NT2/D1 (cell line): ENCODE measurements at regions not wholly inside any gene's neighbourhood (a gene's known extent, or its start where the extent isn't known, plus 50 kb on each side); places are given as distances from the start of the nearest gene placed in this dataset.
"Not testable (repeated sequence)": the region's sequence is repeated elsewhere in the genome, so short reads cannot be mapped to it uniquely, and the experiment has no call there.

Experiments
- DNase-seq: peaks from one replicate; pipeline ENCODE4 v3.0.0-alpha.2; 2011; ENCODE audit warnings: low read depth, low spot score
- H3K27me3 ChIP-seq: 2 replicates; pipeline ENCODE4 v1.6.0; 2011; ENCODE audit warnings: mild to moderate bottlenecking; ENCODE audit not compliant: insufficient read length, insufficient read depth
- H3K36me3 ChIP-seq: 2 replicates; pipeline ENCODE4 v1.6.1; 2011; ENCODE audit warnings: mild to moderate bottlenecking, low read length, mixed read lengths; ENCODE audit not compliant: insufficient read depth, insufficient read length
- H3K4me1 ChIP-seq: 2 replicates; pipeline ENCODE4 v1.5.1; 2011; ENCODE audit not compliant: insufficient read depth, insufficient read length
- H3K4me3 ChIP-seq: 2 replicates; pipeline ENCODE4 v1.5.1; 2011; ENCODE audit warnings: low read depth; ENCODE audit not compliant: insufficient read length
- H3K9ac ChIP-seq: 2 replicates; pipeline ENCODE4 v1.6.0; 2011; ENCODE audit warnings: low read depth; ENCODE audit not compliant: insufficient read length
- H3K9me3 ChIP-seq: 2 replicates; pipeline ENCODE4 v1.5.1; 2011; ENCODE audit warnings: mild to moderate bottlenecking, low read length; ENCODE audit not compliant: insufficient read depth
- SUZ12 ChIP-seq: IDR thresholded peaks from 2 replicates; pipeline ENCODE4 v1.6.1; 2011; ENCODE audit not compliant: insufficient read length, insufficient read depth; ENCODE audit errors: extremely low read depth
- YY1 ChIP-seq: IDR thresholded peaks from 2 replicates; pipeline ENCODE4 v1.6.1; 2011; ENCODE audit not compliant: insufficient read length, insufficient read depth
- ZNF274 ChIP-seq: IDR thresholded peaks from 2 replicates; pipeline ENCODE4 v1.6.1; 2011; ENCODE audit warnings: mild to moderate bottlenecking, low read depth, low read length

DNA sequence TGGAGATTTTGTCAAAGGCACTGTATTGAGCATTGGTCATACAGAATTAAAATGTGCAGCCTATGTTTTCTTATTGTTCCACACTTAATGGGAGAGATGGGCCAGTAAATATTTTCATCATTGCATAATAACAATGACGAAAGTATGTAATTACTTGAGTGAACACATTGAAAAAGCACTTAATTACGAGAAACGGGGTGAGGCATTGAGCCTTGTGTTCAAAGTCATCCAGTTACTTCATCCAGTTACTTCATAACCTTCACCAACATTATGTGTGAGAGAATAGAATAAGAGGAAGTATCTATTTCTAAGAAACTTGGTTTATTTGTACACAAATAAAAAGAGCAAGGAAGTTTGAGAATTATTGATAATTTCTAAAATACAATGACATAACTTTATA is 1427.0 kb downstream of the ADGRL3 start:
- Histone ChIP-seq H3K4me3 (no peak overlapping the region), H3K9ac (no peak overlapping the region), H3K4me1 (no peaks in the 10 kb centered on the region), H3K9me3 (0 out of 2 replicates have a peak, but pooled peaks cover 10% of the 10 kb centered on the region), H3K27me3 (no peaks in the 10 kb centered on the region), H3K36me3 (no peaks in the 10 kb centered on the region)
- no peak for DNase-seq
- no peak for TF ChIP-seq SUZ12
- TF ChIP-seq YY1, result no peak
- TF ChIP-seq ZNF274, result no peak

DNA sequence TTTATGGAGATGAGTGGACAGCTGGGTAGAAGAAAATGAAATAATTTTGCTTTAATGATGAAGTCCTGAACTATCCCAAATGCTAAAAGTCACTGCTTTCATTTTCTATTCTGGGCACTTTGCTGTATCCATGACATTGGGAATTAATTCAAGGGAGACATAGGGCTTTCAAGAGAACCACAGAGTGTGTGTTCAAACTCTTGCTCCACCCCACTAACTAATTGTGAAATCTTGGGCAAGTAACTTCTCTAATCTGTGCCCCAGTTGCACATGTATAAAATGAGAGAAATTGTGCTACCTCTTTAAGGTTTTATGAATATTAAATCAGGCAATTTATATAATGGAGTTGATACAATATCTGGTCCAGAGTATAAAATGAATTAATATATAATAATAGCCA is 1422.0 kb downstream of the ADGRL3 start:
- no peak overlapping the region for H3K9ac ChIP-seq
- no peak for TF ChIP-seq SUZ12
- TF ChIP-seq ZNF274, result no peak
- TF ChIP-seq YY1, result no peak
- no peak for DNase-seq
- H3K9me3 ChIP-seq, result no peaks in the 10 kb centered on the region
- no peaks in the 10 kb centered on the region for H3K36me3 ChIP-seq
- H3K27me3 ChIP-seq, result no peaks in the 10 kb centered on the region
- no peak overlapping the region for H3K4me3 ChIP-seq
- no peaks in the 10 kb centered on the region for H3K4me1 ChIP-seq

DNA sequence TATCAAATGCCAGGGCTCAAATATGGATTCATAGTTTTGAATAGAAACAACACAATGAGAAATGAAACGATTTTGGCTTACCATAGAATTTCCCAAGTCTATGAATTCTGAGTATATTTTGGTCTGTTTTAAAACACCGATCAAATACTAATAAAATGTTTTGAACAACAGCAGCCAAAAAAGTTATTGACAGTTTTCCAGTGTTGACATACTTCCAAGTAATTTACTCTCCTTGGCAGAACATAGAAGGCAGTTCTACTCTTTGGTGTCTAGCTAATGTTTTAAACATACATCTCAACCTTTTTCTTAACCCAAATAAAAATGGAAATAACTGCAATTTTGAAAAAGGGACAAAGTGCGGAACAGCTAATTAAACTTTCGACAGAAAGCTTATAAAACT is 1419.8 kb downstream of the ADGRL3 start:
- H3K36me3 ChIP-seq, result no peaks in the 10 kb centered on the region
- H3K9me3 ChIP-seq, result no peaks in the 10 kb centered on the region

GRCh38 chr4:62618042-62618441 is 1417.9 kb downstream of the ADGRL3 start:
- H3K9ac ChIP-seq, result no peak overlapping the region
- H3K27me3 ChIP-seq, result no peaks in the 10 kb centered on the region
- no peak overlapping the region for H3K4me3 ChIP-seq
- no peak for DNase-seq
- no peaks in the 10 kb centered on the region for H3K9me3 ChIP-seq
- no peak for TF ChIP-seq SUZ12
- TF ChIP-seq YY1, result no peak
- no peak for TF ChIP-seq ZNF274
- H3K36me3 ChIP-seq, result no peaks in the 10 kb centered on the region
- no peaks in the 10 kb centered on the region for H3K4me1 ChIP-seq

More for the DNA sequence above, 1419.8 kb downstream of the ADGRL3 start:
- no peak overlapping the region for H3K4me3 ChIP-seq
- TF ChIP-seq YY1 (no peak), SUZ12 (no peak), ZNF274 (no peak)
- no peak for DNase-seq
- no peak overlapping the region for H3K9ac ChIP-seq
- H3K4me1 ChIP-seq, result no peaks in the 10 kb centered on the region
- no peaks in the 10 kb centered on the region for H3K27me3 ChIP-seq

DNA sequence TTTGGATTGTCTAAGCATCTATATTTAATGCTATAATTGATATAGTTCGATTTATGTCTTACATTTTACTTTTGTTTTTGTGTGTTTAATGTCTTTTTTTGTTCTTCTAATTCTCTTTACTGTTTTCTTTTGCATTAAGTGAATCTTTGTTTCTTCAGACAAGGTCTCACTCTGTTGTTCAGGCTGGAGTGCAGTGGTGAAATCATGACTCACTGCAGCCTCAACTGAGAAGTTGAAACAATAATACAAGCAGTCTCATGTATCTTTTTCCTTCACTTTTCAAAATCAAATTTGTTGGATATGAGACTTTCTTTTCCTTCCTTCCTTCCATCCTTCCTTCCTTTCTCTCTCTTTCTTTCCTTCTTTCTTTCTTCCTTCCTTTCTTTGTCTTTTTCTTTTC is 1401.6 kb downstream of the ADGRL3 start:
- H3K27me3 ChIP-seq, result no peaks in the 10 kb centered on the region
- TF ChIP-seq YY1 (no peak), ZNF274 (no peak), SUZ12 (no peak)
- H3K4me1 ChIP-seq, result no peaks in the 10 kb centered on the region
- H3K9ac ChIP-seq, result no peak overlapping the region
- DNase-seq, result no peak
- H3K36me3 ChIP-seq, result no peaks in the 10 kb centered on the region
- no peak overlapping the region for H3K4me3 ChIP-seq
- H3K9me3 ChIP-seq, result no peaks in the 10 kb centered on the region

GRCh38 chr4:62595265-62595664 is 1395.1 kb downstream of the ADGRL3 start:
- H3K4me3 ChIP-seq, H3K9me3 ChIP-seq, H3K4me1 ChIP-seq, H3K9ac ChIP-seq, H3K27me3 ChIP-seq, H3K36me3 ChIP-seq: not testable (repeated sequence)
- DNase-seq, result peak; percentile 1

- no peaks in the 10 kb centered on the region for H3K36me3 ChIP-seq
These were observed 1391.6 kb downstream of the ADGRL3 start for GRCh38 chr4:62591756-62592155.

DNA sequence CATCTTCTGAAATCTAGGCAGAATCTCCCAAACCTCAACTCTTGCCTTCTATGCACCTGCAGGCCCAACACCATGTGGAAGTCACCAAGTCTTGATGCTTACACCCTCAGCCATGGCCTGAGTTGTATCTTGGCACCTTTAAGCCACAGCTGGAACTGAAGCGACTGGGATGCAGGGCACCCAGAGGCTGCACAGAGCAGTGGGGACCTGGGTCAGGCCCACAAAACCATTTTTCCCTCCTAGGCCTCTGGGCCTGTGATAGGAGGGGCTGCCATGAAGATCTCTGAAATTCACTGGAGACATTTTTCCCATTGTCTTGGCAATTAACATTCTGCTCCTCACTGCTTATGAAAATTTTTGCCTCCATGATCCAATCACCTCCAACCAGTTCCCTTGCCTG is 1388.5 kb downstream of the ADGRL3 start:
- Histone ChIP-seq H3K9me3 (peaks cover 6% of the 10 kb centered on the region; the same call in 1 of the 2 replicates), H3K4me3 (no peak overlapping the region), H3K27me3 (no peaks in the 10 kb centered on the region), H3K9ac (no peak overlapping the region), H3K4me1 (no peaks in the 10 kb centered on the region), H3K36me3 (no peaks in the 10 kb centered on the region)
- TF ChIP-seq YY1 (no peak), ZNF274 (no peak), SUZ12 (no peak)
- DNase-seq, result no peak

More at GRCh38 chr4:62591756-62592155, 1391.6 kb downstream of the ADGRL3 start:
- H3K4me1 ChIP-seq, result no peaks in the 10 kb centered on the region
- no peak overlapping the region for H3K4me3 ChIP-seq
- H3K27me3 ChIP-seq, result no peaks in the 10 kb centered on the region
- peaks cover 6% of the 10 kb centered on the region; the same call in 1 of the 2 replicates for H3K9me3 ChIP-seq
- TF ChIP-seq ZNF274 (no peak), SUZ12 (no peak), YY1 (no peak)
- H3K9ac ChIP-seq, result no peak overlapping the region
- no peak for DNase-seq
